CD14-positive monocyte (primary cell): ENCODE measurements at regions not wholly inside any gene's neighbourhood (a gene's known extent, or its start where the extent isn't known, plus 50 kb on each side); places are given as distances from the start of the nearest gene placed in this dataset.

Experiments used
- DNase-seq, 3 donors: peaks; one replicate each; pipeline ENCODE4 v3.0.0-alpha.2; 2011 to 2022
- H2AFZ ChIP-seq: 2 replicates; pipeline ENCODE4 v1.6.0; 2012; ENCODE audit warnings: mild to moderate bottlenecking, low read depth, low read length, inconsistent platforms; ENCODE audit not compliant: insufficient read depth, poor library complexity, severe bottlenecking
- H3K27ac ChIP-seq, 2 donors: 1 replicate in 1 of 2; 2 replicates in 1 of 2; pipeline ENCODE4 v1.5.1; 2012 to 2013; ENCODE audit warnings: low read length in 2 of 2, control low read depth in 1 of 2, inconsistent platforms in 1 of 2, low read depth in 1 of 2, mild to moderate bottlenecking in 1 of 2
- H3K27me3 ChIP-seq, 2 donors: one replicate each; pipeline versions ENCODE4 v1.6.0 to v1.6.1; 2011 to 2013; ENCODE audit warnings: low read length in 2 of 2; ENCODE audit not compliant: control insufficient read depth in 2 of 2, insufficient read depth in 2 of 2
- H3K36me3 ChIP-seq, 2 donors: replicated peaks in 1 of 2; 1 replicate in 1 of 2; 2 replicates in 1 of 2; pipeline versions ENCODE4 v1.5.1 to v1.6.1; 2012 to 2013; ENCODE audit warnings: low read length in 2 of 2, control low read depth in 1 of 2, inconsistent platforms in 1 of 2, mild to moderate bottlenecking in 1 of 2; ENCODE audit not compliant: insufficient read depth in 2 of 2, control insufficient read depth in 1 of 2
- H3K4me1 ChIP-seq, 2 donors: 1 replicate in 1 of 2; 2 replicates in 1 of 2; pipeline versions ENCODE4 v1.5.1 to v1.6.1; 2012 to 2013; ENCODE audit warnings: low read length in 2 of 2, control low read depth in 1 of 2, inconsistent platforms in 1 of 2, mild to moderate bottlenecking in 1 of 2, moderate library complexity in 1 of 2; ENCODE audit not compliant: insufficient read depth in 2 of 2, control insufficient read depth in 1 of 2
- H3K4me2 ChIP-seq: replicated peaks from 2 replicates; pipeline ENCODE3; 2012; ENCODE audit warnings: low read length, moderate library complexity, mild to moderate bottlenecking; ENCODE audit not compliant: poor library complexity, severe bottlenecking; ENCODE audit errors: extremely low read depth
- H3K4me3 ChIP-seq, 3 experiments: fragments of 200-600 bp in 1 of 3; sonication (generic) in 1 of 3; replicated peaks in 1 of 3; 1 replicate in 2 of 3; 2 replicates in 1 of 3; pipeline ENCODE4 v1.5.1; 2011 to 2013; ENCODE audit warnings: low read length in 3 of 3, mild to moderate bottlenecking in 3 of 3, control low read depth in 2 of 3, low read depth in 2 of 3, inconsistent platforms in 1 of 3, moderate library complexity in 1 of 3
- H3K79me2 ChIP-seq: 2 replicates; pipeline ENCODE4 v1.6.0; 2012; ENCODE audit warnings: mild to moderate bottlenecking, control low read depth, inconsistent platforms, low read length, moderate library complexity; ENCODE audit not compliant: insufficient read depth
- H3K9ac ChIP-seq: 2 replicates; pipeline ENCODE4 v1.6.0; 2017; ENCODE audit warnings: low read length, mild to moderate bottlenecking; ENCODE audit not compliant: insufficient read depth, poor library complexity, severe bottlenecking
- H3K9me3 ChIP-seq, 2 donors: replicated peaks in 1 of 2; 1 replicate in 1 of 2; 2 replicates in 1 of 2; pipeline versions ENCODE4 v1.5.1 to v1.6.1; 2012 to 2013; ENCODE audit warnings: low read length in 2 of 2, control low read depth in 1 of 2; ENCODE audit not compliant: control insufficient read depth in 1 of 2, insufficient read depth in 1 of 2
- H4K20me1 ChIP-seq: 2 replicates; pipeline ENCODE4 v1.6.0; 2012; ENCODE audit warnings: mild to moderate bottlenecking, low read length, control low read depth, moderate library complexity; ENCODE audit not compliant: insufficient read depth
- H3K27ac Mint-ChIP-seq, 7 donors: one replicate each; pipeline ENCODE4 v1.8.0; 2020; ENCODE audit warnings: mild to moderate bottlenecking in 7 of 7, mixed read lengths in 7 of 7, moderate library complexity in 6 of 7, inconsistent platforms in 2 of 7
- H3K27me3 Mint-ChIP-seq, 3 donors: one replicate each; pipeline ENCODE4 v1.8.0; 2021 to 2022; ENCODE audit warnings: low read depth in 3 of 3, mild to moderate bottlenecking in 3 of 3, mixed read lengths in 3 of 3, moderate library complexity in 3 of 3, inconsistent platforms in 1 of 3
- H3K36me3 Mint-ChIP-seq, 2 donors: one replicate each; pipeline ENCODE4 v1.8.0; 2020; ENCODE audit warnings: mixed read lengths in 2 of 2, inconsistent platforms in 1 of 2, mild to moderate bottlenecking in 1 of 2
- H3K4me1 Mint-ChIP-seq: one replicate; pipeline ENCODE4 v1.8.0; 2020; ENCODE audit warnings: mild to moderate bottlenecking, mixed read lengths
- H3K4me3 Mint-ChIP-seq, 2 donors: one replicate each; pipeline ENCODE4 v1.8.0; 2020; ENCODE audit warnings: mild to moderate bottlenecking in 2 of 2, mixed read lengths in 2 of 2, moderate library complexity in 1 of 2
- H3K9me3 Mint-ChIP-seq, 7 donors: one replicate each; pipeline ENCODE4 v1.8.0; 2020 to 2022; ENCODE audit warnings: mixed read lengths in 7 of 7, mild to moderate bottlenecking in 6 of 7, moderate library complexity in 6 of 7, inconsistent platforms in 2 of 7
- WGBS: methylation state at CpG from one replicate; pipeline ENCODE4 v1.1.5; 2013; ENCODE audit warnings: missing lambda C conversion rate; ENCODE audit not compliant: insufficient coverage; 5-methylcytosine and 5-hydroxymethylcytosine counted together
- intact Hi-C, 2 donors: fragments of 100-400 bp; cut with micrococcal nuclease; formaldehyde crosslinking; loops; one replicate each; pipeline versions ENCODE4 v1.15.0 to v1.15.1; 2023
- TF ChIP-seq, protein P1 (sequence below): fragments of 200-600 bp; IDR thresholded peaks from one replicate; pipeline ENCODE4 v1.8.0; 2022; ENCODE audit warnings: antibody characterized with exemption, mild to moderate bottlenecking

- Histone ChIP-seq H2AFZ (no peak overlapping the region), H3K27ac (no peak overlapping the region), H3K4me1 (no peaks in the 10 kb centered on the region), H3K4me2 (no peak overlapping the region), H4K20me1 (no peaks in the 10 kb centered on the region), H3K9me3 (peaks cover 0 to 5% of the 10 kb centered on the region in 2 donors), H3K36me3 (no peaks in the 10 kb centered on the region), H3K27me3 (no peaks in the 10 kb centered on the region), H3K79me2 (no peaks in the 10 kb centered on the region), H3K9ac (no peak overlapping the region), H3K4me3 (no peak overlapping the region)
- H3K27me3 Mint-ChIP-seq: no peaks in the 10 kb centered on the region
- no peak overlapping the region for H3K27ac Mint-ChIP-seq
- no peak overlapping the region for H3K4me3 Mint-ChIP-seq
- H3K36me3 Mint-ChIP-seq: no peaks in the 10 kb centered on the region
- WGBS: 83% methylated on average over 1 of the region's 2 CpGs
- H3K9me3 Mint-ChIP-seq: peaks cover 0 to 9% (median 3%) of the 10 kb centered on the region in 7 donors
- H3K4me1 Mint-ChIP-seq: no peaks in the 10 kb centered on the region
- intact Hi-C loops: no loop called here
- DNase-seq: no peak
- TF ChIP-seq, protein P1, sequence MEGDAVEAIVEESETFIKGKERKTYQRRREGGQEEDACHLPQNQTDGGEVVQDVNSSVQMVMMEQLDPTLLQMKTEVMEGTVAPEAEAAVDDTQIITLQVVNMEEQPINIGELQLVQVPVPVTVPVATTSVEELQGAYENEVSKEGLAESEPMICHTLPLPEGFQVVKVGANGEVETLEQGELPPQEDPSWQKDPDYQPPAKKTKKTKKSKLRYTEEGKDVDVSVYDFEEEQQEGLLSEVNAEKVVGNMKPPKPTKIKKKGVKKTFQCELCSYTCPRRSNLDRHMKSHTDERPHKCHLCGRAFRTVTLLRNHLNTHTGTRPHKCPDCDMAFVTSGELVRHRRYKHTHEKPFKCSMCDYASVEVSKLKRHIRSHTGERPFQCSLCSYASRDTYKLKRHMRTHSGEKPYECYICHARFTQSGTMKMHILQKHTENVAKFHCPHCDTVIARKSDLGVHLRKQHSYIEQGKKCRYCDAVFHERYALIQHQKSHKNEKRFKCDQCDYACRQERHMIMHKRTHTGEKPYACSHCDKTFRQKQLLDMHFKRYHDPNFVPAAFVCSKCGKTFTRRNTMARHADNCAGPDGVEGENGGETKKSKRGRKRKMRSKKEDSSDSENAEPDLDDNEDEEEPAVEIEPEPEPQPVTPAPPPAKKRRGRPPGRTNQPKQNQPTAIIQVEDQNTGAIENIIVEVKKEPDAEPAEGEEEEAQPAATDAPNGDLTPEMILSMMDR: no peak
Observed at GRCh38 chr2:150284116-150284515, 203.4 kb downstream of the RND3 start.

GRCh38 chr2:150282771-150283371 lies 204.6 kb downstream of the RND3 start:
- TF ChIP-seq, protein P1: no peak
- Histone ChIP-seq H3K27ac (no peak overlapping the region), H3K4me3 (no peak overlapping the region), H3K4me2 (no peak overlapping the region), H3K79me2 (no peaks in the 10 kb centered on the region), H3K9me3 (peaks cover 4 to 11% of the 10 kb centered on the region in 2 donors), H3K9ac (no peak overlapping the region), H3K27me3 (no peaks in the 10 kb centered on the region), H3K36me3 (no peaks in the 10 kb centered on the region), H3K4me1 (no peaks in the 10 kb centered on the region), H4K20me1 (no peaks in the 10 kb centered on the region), H2AFZ (no peak overlapping the region)
- intact Hi-C loops: no loop called here
- no peaks in the 10 kb centered on the region for H3K4me1 Mint-ChIP-seq
- no peaks in the 10 kb centered on the region for H3K36me3 Mint-ChIP-seq
- no peak for DNase-seq
- H3K4me3 Mint-ChIP-seq: no peak overlapping the region
- no peaks in the 10 kb centered on the region for H3K27me3 Mint-ChIP-seq
- no peak overlapping the region for H3K27ac Mint-ChIP-seq
- 70% methylated on average over 1 of the region's 2 CpGs for WGBS
- H3K9me3 Mint-ChIP-seq: peaks cover 0 to 9% (median 4%) of the 10 kb centered on the region in 7 donors
